SH-SY5Y (cell line): ENCODE measurements at regions not wholly inside any gene's neighbourhood (a gene's known extent, or its start where the extent isn't known, plus 50 kb on each side); places are given as distances from the start of the nearest gene placed in this dataset.

ENCODE experiments used
- GATA2 ChIP-seq: IDR thresholded peaks from 2 replicates; pipeline ENCODE4 v1.6.1; 2011; ENCODE audit warnings: mild to moderate bottlenecking, low read depth, low read length
- GATA3 ChIP-seq: IDR thresholded peaks from 2 replicates; pipeline ENCODE4 v1.6.1; 2011; ENCODE audit warnings: low read depth, mild to moderate bottlenecking, low read length, moderate library complexity

- TF ChIP-seq GATA2 (no peak), GATA3 (no peak)
Observed at GRCh38 chr7:53600296-53600695, 564.9 kb downstream of the POM121L12 start.
